ENCODE measurements at regions not wholly inside any gene's neighbourhood (a gene's known extent, or its start where the extent isn't known, plus 50 kb on each side); places are given as distances from the start of the nearest gene placed in this dataset.

- TF ChIP-seq CTCF (IDR thresholded peaks at IDR 0.05; ENCODE audit: borderline replicate concordance, extremely low read depth, low read length, poor library complexity, severe bottlenecking) (no peak), EZH2 (IDR thresholded peaks at IDR 0.05; ENCODE audit: borderline replicate concordance, low read depth, low read length, severe bottlenecking) (no peak)
Measured at GRCh38 chr16:86660623-86661022, 82.3 kb downstream of the FOXL1 start.
